Adipocyte (in vitro differentiated cells): ENCODE measurements at regions not wholly inside any gene's neighbourhood (a gene's known extent, or its start where the extent isn't known, plus 50 kb on each side); places are given as distances from the start of the nearest gene placed in this dataset.

ENCODE experiments used
- DNase-seq: peaks from one replicate; pipeline ENCODE4 v3.0.0-alpha.2; 2015; ENCODE audit warnings: low read depth
- H3K27me3 ChIP-seq: replicated peaks from 2 replicates; pipeline ENCODE4 v1.7.0; 2013; ENCODE audit warnings: mild to moderate bottlenecking, low read length, moderate library complexity; ENCODE audit not compliant: control insufficient read depth, insufficient read depth
- H3K36me3 ChIP-seq: 2 replicates; pipeline ENCODE4 v1.7.0; 2013; ENCODE audit warnings: low read length, mild to moderate bottlenecking, moderate library complexity; ENCODE audit not compliant: control insufficient read depth, insufficient read depth, severe bottlenecking
- H3K4me1 ChIP-seq: 2 replicates; pipeline ENCODE4 v1.7.0; 2013; ENCODE audit warnings: mild to moderate bottlenecking, low read length, moderate library complexity; ENCODE audit not compliant: control insufficient read depth, insufficient read depth
- H3K4me3 ChIP-seq: 2 replicates; pipeline ENCODE4 v1.7.0; 2013; ENCODE audit warnings: mild to moderate bottlenecking, low read length, moderate library complexity
- H3K9ac ChIP-seq: 2 replicates; pipeline ENCODE4 v1.7.0; 2013; ENCODE audit warnings: mild to moderate bottlenecking, low read length, moderate library complexity
- H3K9me3 ChIP-seq: 2 replicates; pipeline ENCODE4 v1.7.0; 2013; ENCODE audit warnings: mild to moderate bottlenecking, low read length, moderate library complexity; ENCODE audit not compliant: control insufficient read depth

DNA sequence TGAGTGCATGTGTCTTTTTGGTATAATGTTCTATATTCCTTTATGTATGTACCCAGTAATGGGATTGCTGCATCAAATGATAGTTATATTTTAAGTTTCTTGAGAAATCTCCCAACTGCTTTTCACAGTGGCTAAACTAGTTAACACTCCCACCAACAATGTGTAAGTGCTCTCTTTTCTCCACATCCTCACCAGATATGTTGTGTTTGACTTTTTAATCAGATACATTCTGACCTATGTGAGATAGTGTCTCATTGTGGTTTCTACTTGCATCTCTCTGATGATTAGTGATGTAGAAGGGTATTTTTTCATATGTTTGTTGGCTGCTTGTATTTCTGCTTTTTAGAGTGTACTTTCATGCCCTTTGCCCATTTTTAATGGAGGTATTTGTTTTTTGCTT, 62.8 kb upstream of the ALG10B start:
- no peak for DNase-seq
- Histone ChIP-seq H3K36me3 (no peaks in the 10 kb centered on the region), H3K9ac (no peak overlapping the region), H3K27me3 (no peaks in the 10 kb centered on the region), H3K4me3 (no peak overlapping the region), H3K4me1 (no peaks in the 10 kb centered on the region), H3K9me3 (no peaks in the 10 kb centered on the region)

DNA sequence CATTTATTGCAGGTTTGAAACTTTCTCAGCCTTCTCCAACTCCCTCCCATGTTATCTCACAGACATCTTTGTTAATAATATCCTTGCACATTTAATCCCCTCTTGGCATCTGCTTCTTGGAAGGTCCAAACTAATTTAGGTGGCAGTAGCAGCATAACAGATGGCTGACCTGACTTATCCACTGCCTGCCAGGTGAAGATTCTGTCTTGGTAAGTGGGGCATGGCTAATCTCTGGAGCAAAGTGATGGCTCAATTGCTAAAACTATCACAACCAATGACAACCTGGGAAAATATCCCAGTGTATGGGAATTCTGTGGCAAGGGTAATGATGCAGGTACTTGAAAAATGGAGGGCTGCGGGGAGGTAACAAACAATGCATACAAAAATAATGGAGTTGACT, 58.2 kb upstream of the ALG10B start:
- Histone ChIP-seq H3K9ac (no peak overlapping the region), H3K36me3 (no peaks in the 10 kb centered on the region), H3K4me1 (no peaks in the 10 kb centered on the region), H3K27me3 (no peaks in the 10 kb centered on the region), H3K4me3 (no peak overlapping the region), H3K9me3 (peaks cover 2% of the 10 kb centered on the region)
- no peak for DNase-seq
